ENCODE measurements at regions not wholly inside any gene's neighbourhood (a gene's known extent, or its start where the extent isn't known, plus 50 kb on each side); places are given as distances from the start of the nearest gene placed in this dataset.
"Not testable (repeated sequence)": the region's sequence is repeated elsewhere in the genome, so short reads cannot be mapped to it uniquely, and the experiment has no call there.

GRCh38 chr6:3672339-3672738 lies 79.2 kb downstream of the PXDC1 start:
- not testable (repeated sequence) for DNase-seq

- DNase-seq: no peak
Measured at GRCh38 chr6:3671382-3671781, 80.1 kb downstream of the PXDC1 start.

- no peak for DNase-seq
Measured at GRCh38 chr6:3670356-3670755, 81.2 kb downstream of the PXDC1 start.

- no peak for DNase-seq
Measured at GRCh38 chr6:3669916-3670315, 81.6 kb downstream of the PXDC1 start.

GRCh38 chr6:3665608-3666007 lies 85.9 kb downstream of the PXDC1 start:
- no peak for DNase-seq

- DNase-seq: no peak
Measured at GRCh38 chr6:3664625-3665041, 86.9 kb downstream of the PXDC1 start.

GRCh38 chr6:3663811-3664210 lies 87.7 kb downstream of the PXDC1 start:
- no peak for DNase-seq

GRCh38 chr6:3663081-3663480 lies 88.4 kb downstream of the PXDC1 start:
- DNase-seq: no peak

- no peak for DNase-seq
Measured at GRCh38 chr6:3661390-3661789, 90.1 kb downstream of the PXDC1 start.

- no peak for DNase-seq
Measured at GRCh38 chr6:3660473-3660872, 91.0 kb downstream of the PXDC1 start.

- no peak for DNase-seq
Measured at GRCh38 chr6:3659748-3660147, 91.8 kb downstream of the PXDC1 start.

GRCh38 chr6:3656076-3656475 lies 95.4 kb downstream of the PXDC1 start:
- no peak for DNase-seq

- DNase-seq: no peak
Measured at GRCh38 chr6:3654898-3655297, 96.6 kb downstream of the PXDC1 start.

- no peak for DNase-seq
Measured at GRCh38 chr6:3654436-3654835, 97.1 kb downstream of the PXDC1 start.

- no peak for DNase-seq
Measured at GRCh38 chr6:3653528-3654070, 97.9 kb downstream of the PXDC1 start.

- no peak for DNase-seq
Measured at GRCh38 chr6:3651698-3652229, 99.7 kb downstream of the PXDC1 start.

- no peak for DNase-seq
Measured at GRCh38 chr6:3650959-3651697, 100.4 kb downstream of the PXDC1 start.

GRCh38 chr6:3650076-3650958 lies 101.2 kb downstream of the PXDC1 start:
- no peak for DNase-seq

- DNase-seq: no peak
Measured at GRCh38 chr6:3648724-3649123, 102.8 kb downstream of the PXDC1 start.

GRCh38 chr6:3646616-3647362 lies 104.7 kb downstream of the PXDC1 start:
- DNase-seq: no peak

- no peak for DNase-seq
Measured at GRCh38 chr6:3644739-3645012, 106.8 kb downstream of the PXDC1 start.

- DNase-seq: no peak
Measured at GRCh38 chr6:3643921-3644738, 107.4 kb downstream of the PXDC1 start.
